ENCODE measurements at regions not wholly inside any gene's neighbourhood (a gene's known extent, or its start where the extent isn't known, plus 50 kb on each side); places are given as distances from the start of the nearest gene placed in this dataset.
"Not testable (repeated sequence)": the region's sequence is repeated elsewhere in the genome, so short reads cannot be mapped to it uniquely, and the experiment has no call there.

GRCh38 chr13:31556376-31556775 is 182.9 kb upstream of the RXFP2 start:
- Histone ChIP-seq H3K27me3 (ENCODE audit: insufficient read depth, low read length) (peaks cover 24% of the 10 kb centered on the region), H3K4me2 (ENCODE audit: low read length) (no peak overlapping the region), H3K4me1 (ENCODE audit: control insufficient read depth in 1 of 2, insufficient read depth in 2 of 2, low read length in 2 of 2) (no peaks in the 10 kb centered on the region), H3K9me2 (ENCODE audit: insufficient read depth) (no peaks in the 10 kb centered on the region), H4K20me1 (ENCODE audit: insufficient read depth) (no peaks in the 10 kb centered on the region), H3K9me3 (ENCODE audit: control insufficient read depth in 1 of 2, insufficient read depth in 1 of 2, low read depth in 1 of 2, low read length in 2 of 2) (no peaks in the 10 kb centered on the region), H3K9ac (ENCODE audit: low read length) (no peak overlapping the region), H2AFZ (ENCODE audit: low read depth, low read length, poor library complexity, severe bottlenecking) (no peak overlapping the region), H3K4me3 (replicated peaks in 1 of 2; ENCODE audit: low read depth in 1 of 2, low read length in 2 of 2) (no peak overlapping the region), H3K27ac (ENCODE audit: low read depth, low read length) (no peak overlapping the region), H3K36me3 (ENCODE audit: control insufficient read depth in 1 of 2, insufficient read depth in 2 of 2, low read length in 2 of 2) (no peaks in the 10 kb centered on the region), H3K79me2 (ENCODE audit: insufficient read depth, low read length) (no peaks in the 10 kb centered on the region)
- ChIA-PET RAD21 (ENCODE audit: low non-redundant PET in 1 of 2, low total read pairs in 2 of 2, uncharacterized antibody in 2 of 2, unreplicated experiment in 2 of 2) (no interaction called here), CTCF (no interaction called here), POLR2A (no interaction called here)
- BruUV-seq (replicated peaks): no TSS peak
- TF ChIP-seq ELF1 (IDR thresholded peaks at IDR 0.05; ENCODE audit: borderline replicate concordance, low read depth): no peak
- TF ChIP-seq ATF3 (IDR thresholded peaks at IDR 0.05): no peak
- TF ChIP-seq YY1 (IDR thresholded peaks at IDR 0.05; ENCODE audit: extremely low read depth, insufficient replicate concordance, low read depth, low read length): no peak
- no peak for TF ChIP-seq EGR1 (IDR thresholded peaks at IDR 0.05; ENCODE audit: low read depth)
- TF ChIP-seq ZNF274 (IDR thresholded peaks at IDR 0.05; ENCODE audit: low read depth, low read length): no peak
- TF ChIP-seq CBX3 (IDR thresholded peaks at IDR 0.05; ENCODE audit: low read depth): no peak
- no peak for TF ChIP-seq SRF (IDR thresholded peaks at IDR 0.05; ENCODE audit: low read depth)
- no peak for TF ChIP-seq FOSL1 (IDR thresholded peaks at IDR 0.05; ENCODE audit: low read depth)
- TF ChIP-seq RAD21 (IDR thresholded peaks at IDR 0.05; ENCODE audit: low read depth): no peak
- no peak for TF ChIP-seq CEBPB (IDR thresholded peaks at IDR 0.05; ENCODE audit: low read depth)
- TF ChIP-seq POLR2AphosphoS5 (IDR thresholded peaks at IDR 0.05; ENCODE audit: low read depth, low read length): no peak
- TF ChIP-seq EZH2phosphoT487 (IDR thresholded peaks at IDR 0.05; ENCODE audit: borderline replicate concordance): no peak
- no peak for TF ChIP-seq SIN3A (IDR thresholded peaks at IDR 0.05; ENCODE audit: low read depth)
- TF ChIP-seq SP1 (IDR thresholded peaks at IDR 0.05; ENCODE audit: low read depth): no peak
- no peak for TF ChIP-seq ZFX (IDR thresholded peaks at IDR 0.05)
- TF ChIP-seq JUND (IDR thresholded peaks at IDR 0.05): no peak
- no peak for ATAC-seq
- no peak for DNase-seq (ENCODE audit: low read depth, low spot score)
- intact Hi-C loops (cut with micrococcal nuclease): no loop called here

GRCh38 chr13:31584221-31584620 is 155.1 kb upstream of the RXFP2 start:
- DNase-seq (ENCODE audit: low read depth, low spot score); H3K27ac ChIP-seq (ENCODE audit: low read depth, low read length); RAD21 ChIA-PET (ENCODE audit: low non-redundant PET in 1 of 2, low total read pairs in 2 of 2, uncharacterized antibody in 2 of 2, unreplicated experiment in 2 of 2); CTCF ChIA-PET; H3K4me1 ChIP-seq (ENCODE audit: control insufficient read depth in 1 of 2, insufficient read depth in 2 of 2, low read length in 2 of 2); intact Hi-C loops (cut with micrococcal nuclease); H2AFZ ChIP-seq (ENCODE audit: low read depth, low read length, poor library complexity, severe bottlenecking); ATAC-seq; H3K36me3 ChIP-seq (ENCODE audit: control insufficient read depth in 1 of 2, insufficient read depth in 2 of 2, low read length in 2 of 2); H3K4me3 ChIP-seq (replicated peaks in 1 of 2; ENCODE audit: low read depth in 1 of 2, low read length in 2 of 2); H3K9me3 ChIP-seq (ENCODE audit: control insufficient read depth in 1 of 2, insufficient read depth in 1 of 2, low read depth in 1 of 2, low read length in 2 of 2); POLR2A ChIA-PET; H3K4me2 ChIP-seq (ENCODE audit: low read length); BruUV-seq (replicated peaks); H3K79me2 ChIP-seq (ENCODE audit: insufficient read depth, low read length); H3K9ac ChIP-seq (ENCODE audit: low read length); H3K9me2 ChIP-seq (ENCODE audit: insufficient read depth); H4K20me1 ChIP-seq (ENCODE audit: insufficient read depth): not testable (repeated sequence)
- peaks cover 32% of the 10 kb centered on the region for H3K27me3 ChIP-seq (ENCODE audit: insufficient read depth, low read length)
